ENCODE measurements at regions not wholly inside any gene's neighbourhood (a gene's known extent, or its start where the extent isn't known, plus 50 kb on each side); places are given as distances from the start of the nearest gene placed in this dataset.
"Not testable (repeated sequence)": the region's sequence is repeated elsewhere in the genome, so short reads cannot be mapped to it uniquely, and the experiment has no call there.

- not testable (repeated sequence) for DNase-seq (ENCODE audit: low spot score)
Observed at GRCh38 chr3:110001905-110002304, 664.6 kb upstream of the DPPA4 start.

GRCh38 chr3:110006913-110007312, 669.6 kb upstream of the DPPA4 start:
- DNase-seq (ENCODE audit: low spot score) = no peak

- DNase-seq (ENCODE audit: low spot score) = no peak
Observed at GRCh38 chr3:110015231-110015963, 678.1 kb upstream of the DPPA4 start.

DNA sequence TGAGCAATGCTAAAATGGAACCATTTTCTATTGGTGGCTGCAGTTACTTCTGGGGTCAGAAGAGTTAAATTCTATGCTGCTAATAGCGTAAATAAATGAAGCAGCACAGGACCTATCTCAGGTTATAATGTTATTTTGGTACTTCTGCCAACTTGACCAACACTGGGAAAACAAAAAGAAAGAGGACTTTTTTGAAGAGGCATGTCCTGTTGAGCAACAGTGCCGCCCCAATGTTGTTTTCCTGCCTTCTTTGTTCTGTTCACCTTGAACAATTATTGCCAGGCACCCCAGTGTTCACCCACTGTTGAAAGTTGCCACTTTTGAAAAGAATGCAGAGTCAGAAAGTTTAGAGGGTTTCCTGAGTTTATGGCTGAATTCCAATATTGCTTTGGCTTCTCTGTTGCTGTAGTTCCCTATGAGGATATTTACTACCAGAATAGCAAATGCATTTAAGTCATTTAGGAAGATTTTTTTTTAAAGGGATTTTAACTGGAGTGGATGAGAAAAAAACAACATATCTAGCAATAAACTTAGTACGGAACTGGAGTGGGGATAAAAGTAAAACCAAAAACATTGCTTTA, 679.0 kb upstream of the DPPA4 start:
- DNase-seq (ENCODE audit: low spot score) = no peak

DNA sequence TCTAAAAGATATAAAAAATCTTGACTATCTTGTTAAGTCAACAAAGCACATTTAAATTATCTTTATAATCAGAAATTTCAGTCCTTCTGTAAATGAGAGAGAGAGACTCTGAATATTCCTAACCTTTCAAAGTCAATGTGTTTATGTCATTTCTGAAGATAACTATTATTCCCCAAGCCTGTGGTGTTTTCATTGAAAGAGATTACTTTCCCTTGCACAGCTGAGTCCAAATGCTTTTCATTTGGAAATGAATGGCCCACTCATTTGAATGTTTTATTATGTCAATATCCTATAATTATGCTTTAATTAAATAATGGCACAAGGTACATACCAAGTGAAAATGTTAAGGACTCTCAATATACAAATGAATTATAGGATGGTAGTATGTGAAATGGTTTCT, 680.0 kb upstream of the DPPA4 start:
- DNase-seq (ENCODE audit: low spot score) = no peak

DNA sequence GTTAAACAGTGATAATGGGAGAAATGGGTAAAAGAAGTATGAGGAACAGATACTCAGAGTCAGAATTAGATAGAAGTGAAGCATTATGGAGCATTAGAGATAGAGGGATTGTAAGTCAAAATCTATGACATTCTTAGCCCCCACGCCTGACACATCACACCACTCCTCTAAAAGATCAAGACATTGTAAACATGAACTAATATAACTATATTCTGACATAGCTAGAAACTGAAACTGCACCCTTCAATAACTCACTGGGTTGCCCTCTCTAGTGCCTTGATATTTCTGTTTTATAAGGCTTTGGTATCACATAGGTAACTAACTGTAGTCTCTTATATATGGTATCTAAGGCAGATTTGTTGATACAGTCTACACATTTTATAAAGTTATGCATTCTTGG, 684.3 kb upstream of the DPPA4 start:
- DNase-seq (ENCODE audit: low spot score) = no peak

GRCh38 chr3:110023022-110023421, 685.7 kb upstream of the DPPA4 start:
- DNase-seq (ENCODE audit: low spot score) = not testable (repeated sequence)

GRCh38 chr3:110026421-110026820, 689.1 kb upstream of the DPPA4 start:
- DNase-seq (ENCODE audit: low spot score) = no peak

GRCh38 chr3:110027446-110028080, 690.2 kb upstream of the DPPA4 start:
- peak; percentile 63 for DNase-seq (ENCODE audit: low spot score)

DNA sequence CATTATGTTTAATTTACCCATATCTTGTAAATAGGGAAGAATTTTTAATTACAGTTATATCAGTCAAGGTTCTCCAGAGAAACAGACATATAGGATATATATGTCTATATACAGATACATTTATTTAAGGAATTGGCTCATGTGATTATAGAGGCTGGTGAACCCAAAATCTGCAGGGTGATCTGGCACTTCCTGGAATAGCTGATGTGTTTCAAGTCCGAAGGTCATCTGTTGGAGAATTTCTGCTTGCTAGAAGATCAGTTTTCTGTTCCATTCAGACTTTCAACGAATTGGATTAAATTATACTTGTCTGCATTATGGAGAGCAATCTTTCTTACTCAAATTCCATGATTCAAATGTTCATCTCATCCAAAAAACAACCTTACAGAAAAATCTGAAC, 694.6 kb upstream of the DPPA4 start:
- DNase-seq (ENCODE audit: low spot score) = no peak

GRCh38 chr3:110059431-110059830, 722.1 kb upstream of the DPPA4 start:
- no peak for DNase-seq (ENCODE audit: low spot score)

- DNase-seq (ENCODE audit: low spot score) = no peak
Observed at GRCh38 chr3:110062716-110063115, 725.4 kb upstream of the DPPA4 start.

GRCh38 chr3:110063178-110063577, 725.8 kb upstream of the DPPA4 start:
- no peak for DNase-seq (ENCODE audit: low spot score)

DNA sequence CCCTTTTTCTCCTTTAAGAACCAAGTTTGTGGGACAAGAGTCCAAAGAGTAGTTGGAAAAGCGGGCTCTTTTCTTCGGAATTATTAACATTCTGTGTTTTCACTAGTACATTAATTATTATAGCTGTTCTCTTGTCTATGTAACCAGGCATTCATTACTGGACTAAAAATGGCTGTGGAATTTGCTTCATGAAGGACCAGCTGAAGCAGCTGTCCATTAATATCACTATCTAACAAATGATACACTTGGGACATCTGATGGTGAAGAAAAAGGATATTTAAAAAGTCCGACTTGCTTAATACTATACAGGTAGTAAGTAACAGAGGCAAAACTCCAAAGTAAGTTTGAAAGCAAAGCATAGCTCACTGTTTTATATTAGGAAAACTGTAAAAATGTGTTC, 728.9 kb upstream of the DPPA4 start:
- no peak for DNase-seq (ENCODE audit: low spot score)

- DNase-seq (ENCODE audit: low spot score) = no peak
Observed at GRCh38 chr3:110067527-110067926, 730.2 kb upstream of the DPPA4 start.

DNA sequence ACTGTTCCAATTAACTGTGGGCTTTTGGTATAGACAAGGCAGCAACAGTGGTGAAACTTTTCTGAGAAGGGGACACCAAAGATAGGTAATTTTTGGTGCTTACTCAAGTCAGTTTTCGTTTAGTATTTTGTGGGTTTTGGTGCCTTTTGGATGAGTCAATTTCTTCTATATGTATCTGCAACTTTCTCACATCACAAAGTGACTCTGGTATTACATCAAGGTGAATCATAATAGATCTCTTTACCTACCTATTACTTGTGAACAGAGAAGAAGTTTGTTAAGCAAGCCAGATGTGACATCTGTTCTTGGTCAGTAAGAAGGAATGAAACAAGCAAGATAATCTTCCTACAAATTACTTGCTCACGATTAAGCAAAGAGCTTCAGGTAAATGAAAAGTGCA, 732.4 kb upstream of the DPPA4 start:
- peak; percentile 29 for DNase-seq (ENCODE audit: low spot score)

GRCh38 chr3:110070161-110070916, 733.0 kb upstream of the DPPA4 start:
- peak; percentile 47 for DNase-seq (ENCODE audit: low spot score)

- no peak for DNase-seq (ENCODE audit: low spot score)
Observed at GRCh38 chr3:110074095-110074494, 736.7 kb upstream of the DPPA4 start.

DNA sequence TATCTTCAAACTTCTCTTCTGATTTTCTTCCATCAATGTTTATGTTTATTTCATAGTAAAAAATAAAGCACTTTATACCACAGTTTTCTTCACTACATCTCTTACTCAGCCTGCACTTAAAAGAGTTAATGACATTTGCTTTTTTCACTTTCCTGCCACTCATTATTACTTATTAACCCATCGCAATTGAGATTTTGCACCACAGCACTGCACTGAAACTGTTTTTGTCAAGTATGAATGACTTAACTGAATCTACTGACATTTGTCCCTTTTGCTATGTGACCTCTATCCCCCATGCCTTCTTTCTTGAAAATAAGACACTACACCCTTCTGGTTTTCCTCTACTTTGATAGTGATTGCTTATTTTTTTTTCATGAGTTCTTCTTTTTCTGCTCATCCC, 739.7 kb upstream of the DPPA4 start:
- peak; percentile 23 for DNase-seq (ENCODE audit: low spot score)

DNA sequence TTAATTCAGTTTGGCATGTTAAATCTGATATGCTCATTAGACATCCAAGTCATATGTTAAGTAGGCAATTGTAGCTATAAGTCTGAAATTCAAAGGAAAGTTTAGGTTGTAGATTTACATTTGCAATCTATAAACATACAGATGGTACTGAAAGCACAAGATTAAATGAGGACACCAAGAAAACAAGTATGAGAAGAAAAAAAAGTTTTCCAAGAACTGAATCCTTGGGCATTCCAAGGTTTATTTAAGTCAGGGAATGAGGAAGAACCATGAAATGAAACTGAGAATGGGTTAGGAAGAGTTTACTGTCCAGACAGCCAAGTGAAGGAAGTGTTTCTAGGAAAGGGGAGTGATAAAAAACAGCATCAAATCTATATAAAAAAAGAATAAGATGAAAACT, 756.1 kb upstream of the DPPA4 start:
- no peak for DNase-seq (ENCODE audit: low spot score)

DNA sequence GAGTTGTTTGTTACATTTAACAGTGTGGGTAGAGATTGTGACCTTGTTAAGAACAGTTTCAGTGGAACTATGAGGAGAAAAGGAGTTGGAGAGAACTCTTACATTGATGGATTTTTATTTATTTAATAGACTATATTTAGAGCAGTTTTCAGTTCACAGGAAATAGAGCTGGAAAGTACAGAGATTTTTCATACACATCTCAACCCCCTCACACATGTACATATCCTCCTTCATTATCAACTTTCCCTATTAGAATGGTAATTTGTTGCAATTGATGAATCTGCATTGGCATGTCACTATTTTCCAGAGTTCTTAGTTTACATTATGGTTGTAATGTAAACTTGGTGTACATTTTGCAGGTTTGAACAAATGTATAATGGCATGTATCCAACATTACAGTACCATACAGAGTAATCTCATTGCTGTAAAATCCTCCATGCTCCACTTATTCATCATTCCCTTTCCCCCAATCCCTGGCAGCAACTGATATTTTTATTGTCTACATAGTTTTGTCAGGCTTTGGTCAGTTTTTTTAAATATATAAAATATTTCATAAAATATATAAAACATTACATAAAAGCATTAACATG, 756.6 kb upstream of the DPPA4 start:
- no peak for DNase-seq (ENCODE audit: low spot score)

DNA sequence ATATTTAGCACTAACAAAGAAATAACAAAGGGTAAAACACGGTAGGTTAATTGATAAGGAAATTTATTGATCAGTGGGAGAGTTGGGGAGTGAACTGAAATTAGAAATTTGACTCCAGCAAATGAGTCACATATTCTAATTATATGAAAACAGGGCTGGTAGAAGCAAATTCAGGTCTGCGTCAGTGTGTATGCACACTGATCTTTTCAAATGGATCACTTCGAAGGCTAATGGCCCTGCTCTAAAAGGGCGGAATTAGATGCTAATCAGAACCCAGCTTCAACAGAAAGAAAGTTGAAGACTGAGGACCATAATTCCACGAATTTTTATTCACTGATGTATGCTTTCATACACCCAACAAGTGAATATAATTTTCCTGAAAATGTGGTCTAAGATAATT, 762.4 kb upstream of the DPPA4 start:
- DNase-seq (ENCODE audit: low spot score) = no peak
